B cell (primary cell): ENCODE measurements at regions not wholly inside any gene's neighbourhood (a gene's known extent, or its start where the extent isn't known, plus 50 kb on each side); places are given as distances from the start of the nearest gene placed in this dataset.

Experiments
- ATAC-seq: fragments of 200-7000 bp; cut with Tn5 transposase; one replicate; pipeline ENCODE4 v1.10.0; 2021; ENCODE audit warnings: low read depth, mild to moderate bottlenecking, moderate number of reproducible peaks, moderate library complexity
- CTCF ChIA-PET: fragments of 350-600 bp; sonication (Branson Sonifier 250); formaldehyde crosslinking; loops from one replicate; lab custom pipeline; 2021; ENCODE audit warnings: antibody characterized with exemption, inconsistent platforms; lab: Charles Lee
- POLR2A ChIA-PET: fragments of 350-600 bp; sonication (Branson Sonifier 250); formaldehyde crosslinking; loops from one replicate; lab custom pipeline; 2021; ENCODE audit warnings: antibody characterized with exemption; lab: Charles Lee
- DNase-seq: peaks from one replicate; pipeline ENCODE4 v3.0.0; 2013
- H2AFZ ChIP-seq: 2 replicates; pipeline ENCODE4 v1.6.1; 2012; ENCODE audit warnings: mild to moderate bottlenecking, low read depth, low read length; ENCODE audit not compliant: insufficient read depth, poor library complexity, severe bottlenecking
- H3K27ac ChIP-seq, 2 donors: 1 replicate in 1 of 2; 2 replicates in 1 of 2; pipeline ENCODE4 v1.5.1; 2012 to 2013; ENCODE audit warnings: low read length in 2 of 2, mild to moderate bottlenecking in 2 of 2, moderate library complexity in 1 of 2
- H3K27me3 ChIP-seq, 4 experiments: fragments of 200-600 bp in 1 of 4; sonication (generic) in 1 of 4; replicated peaks in 1 of 4; 1 replicate in 2 of 4; 2 replicates in 2 of 4; pipeline versions ENCODE4 v1.6.1 to v1.7.0; 2013 to 2016; ENCODE audit warnings: low read length in 3 of 4, mild to moderate bottlenecking in 2 of 4, mixed read lengths in 1 of 4, moderate library complexity in 1 of 4; ENCODE audit not compliant: insufficient read depth in 4 of 4, control insufficient read depth in 3 of 4; ENCODE audit errors: control extremely low read depth in 1 of 4
- H3K36me3 ChIP-seq, 2 experiments: replicated peaks in 1 of 2; 1 replicate in 1 of 2; 2 replicates in 1 of 2; pipeline versions ENCODE4 v1.6.1 to v1.7.1; 2013; ENCODE audit warnings: low read length in 1 of 2; ENCODE audit not compliant: insufficient read depth in 2 of 2, control insufficient read depth in 1 of 2; ENCODE audit errors: control extremely low read depth in 1 of 2, extremely low read depth in 1 of 2
- H3K4me1 ChIP-seq, 2 donors: fragments of 200-600 bp in 1 of 2; sonication (generic) in 1 of 2; 1 replicate in 1 of 2; 2 replicates in 1 of 2; pipeline versions ENCODE4 v1.5.1 to v1.6.1; 2013 to 2017; ENCODE audit warnings: low read length in 2 of 2; ENCODE audit not compliant: control insufficient read depth in 2 of 2, insufficient read depth in 2 of 2
- H3K4me2 ChIP-seq: replicated peaks from 2 replicates; pipeline ENCODE3; 2012; ENCODE audit warnings: mild to moderate bottlenecking, low read depth, low read length; ENCODE audit not compliant: poor library complexity, severe bottlenecking
- H3K4me3 ChIP-seq, 5 experiments: fragments of 200-600 bp in 1 of 5; sonication (generic) in 1 of 5; 1 replicate in 3 of 5; 2 replicates in 2 of 5; pipeline versions ENCODE4 v1.5.1 to v1.7.0; 2011 to 2016; ENCODE audit warnings: low read length in 4 of 5, mild to moderate bottlenecking in 4 of 5, low read depth in 2 of 5, control low read depth in 1 of 5, moderate library complexity in 1 of 5; ENCODE audit not compliant: insufficient read depth in 1 of 5; ENCODE audit errors: control extremely low read depth in 1 of 5, extremely low read depth in 1 of 5
- H3K79me2 ChIP-seq: fragments of 200-600 bp; sonication (generic); one replicate; pipeline ENCODE4 v1.6.0; 2016; ENCODE audit warnings: low read length; ENCODE audit not compliant: control insufficient read depth, insufficient read depth
- H3K9ac ChIP-seq: fragments of 200-600 bp; sonication (generic); 2 replicates; pipeline ENCODE4 v1.6.1; 2017; ENCODE audit warnings: mild to moderate bottlenecking, low read length, moderate library complexity
- H3K9me3 ChIP-seq, 3 donors: one replicate each; pipeline versions ENCODE4 v1.6.1 to v1.7.1; 2013; ENCODE audit warnings: low read length in 2 of 3; ENCODE audit not compliant: control insufficient read depth in 2 of 3, insufficient read depth in 1 of 3; ENCODE audit errors: control extremely low read depth in 1 of 3
- H4K20me1 ChIP-seq: 2 replicates; pipeline ENCODE4 v1.6.0; 2012; ENCODE audit warnings: mild to moderate bottlenecking, low read length; ENCODE audit not compliant: insufficient read depth, control insufficient read depth, poor library complexity, severe bottlenecking
- H3K27ac Mint-ChIP-seq: one replicate; pipeline ENCODE4 v1.8.0; 2021; ENCODE audit warnings: mixed read lengths
- H3K27me3 Mint-ChIP-seq: one replicate; pipeline ENCODE4 v1.8.0; 2021; ENCODE audit warnings: mixed read lengths
- H3K4me1 Mint-ChIP-seq: one replicate; pipeline ENCODE4 v1.8.0; 2021; ENCODE audit warnings: mixed read lengths
- H3K4me3 Mint-ChIP-seq: one replicate; pipeline ENCODE4 v1.8.0; 2021; ENCODE audit warnings: mixed read lengths
- H3K9me3 Mint-ChIP-seq: one replicate; pipeline ENCODE4 v1.8.0; 2022; ENCODE audit warnings: mixed read lengths; ENCODE audit not compliant: insufficient read depth
- CTCF ChIP-seq: fragments of 200-600 bp; IDR thresholded peaks from one replicate; pipeline ENCODE4 v1.8.0; 2022; ENCODE audit warnings: antibody characterized with exemption, mild to moderate bottlenecking
- EZH2 ChIP-seq: IDR thresholded peaks from 2 replicates; pipeline ENCODE4 v1.6.1; 2012; ENCODE audit warnings: borderline replicate concordance, low read depth, mild to moderate bottlenecking, moderate library complexity, low read length; ENCODE audit not compliant: insufficient read depth, poor library complexity, severe bottlenecking
- WGBS: methylation state at CpG from one replicate; pipeline ENCODE4 v1.1.5; 2013; ENCODE audit warnings: missing lambda C conversion rate; ENCODE audit not compliant: insufficient coverage; 5-methylcytosine and 5-hydroxymethylcytosine counted together
- intact Hi-C: fragments of 100-400 bp; cut with micrococcal nuclease; formaldehyde crosslinking; loops from one replicate; pipeline ENCODE4 v1.10.0; 2022

DNA sequence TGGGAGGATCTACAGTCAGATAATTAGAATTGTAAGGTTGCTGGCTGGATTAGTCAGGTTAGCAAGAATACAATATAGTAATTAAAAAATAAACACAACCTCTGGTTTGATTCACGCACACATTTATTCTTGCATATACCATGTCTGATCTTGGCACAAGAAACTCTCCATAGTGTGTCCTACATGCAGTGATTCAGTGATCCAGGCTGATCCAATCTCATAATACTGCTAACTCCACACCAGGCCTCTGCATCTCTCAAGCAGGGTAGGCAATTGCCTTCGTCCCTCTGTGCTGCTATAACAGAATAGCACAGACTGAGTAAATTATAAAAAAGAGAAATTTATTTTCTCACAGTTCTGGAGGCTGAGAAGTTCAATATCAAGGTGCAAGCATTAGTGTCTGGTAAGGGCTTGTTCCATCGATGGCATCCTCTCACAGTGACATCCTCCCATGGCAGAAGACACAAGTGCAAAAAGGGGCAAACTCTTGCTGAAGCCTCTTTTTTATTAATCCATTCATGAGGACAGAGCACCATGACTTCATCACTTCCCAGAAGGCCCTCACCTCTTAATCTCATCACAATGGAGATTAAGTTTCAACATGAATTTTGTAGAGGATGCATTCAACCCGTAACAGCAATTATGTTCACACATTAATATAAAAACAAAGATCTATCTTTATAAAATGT is 741.0 kb upstream of the NCAM2 start:
- no peak overlapping the region for H3K27ac ChIP-seq
- no peak overlapping the region for H3K27ac Mint-ChIP-seq
- WGBS: 56% methylated on average over 1 of the region's 4 CpGs

DNA sequence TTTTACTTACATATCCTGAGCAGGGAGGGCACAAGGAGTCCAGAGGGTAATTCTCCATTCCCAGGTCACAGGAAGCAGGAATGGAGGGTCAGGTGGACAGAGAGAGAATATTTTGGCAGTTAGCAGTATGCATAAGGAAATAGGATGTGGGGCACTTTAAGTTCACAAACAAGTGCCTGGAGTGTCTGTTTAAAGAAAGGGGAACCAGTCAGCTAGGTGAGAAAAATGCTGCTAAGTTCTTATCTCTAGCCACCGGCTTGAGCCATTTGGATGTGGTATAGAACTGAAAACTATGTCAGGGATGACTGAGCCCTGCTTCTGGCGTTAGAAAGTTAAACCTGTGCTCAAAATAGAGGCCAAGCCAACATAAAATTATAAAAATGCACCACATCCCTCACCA is 739.7 kb upstream of the NCAM2 start:
- no peak for DNase-seq
- Histone ChIP-seq H3K27ac (no peak overlapping the region), H2AFZ (no peak overlapping the region), H3K27me3 (no peaks in the 10 kb centered on the region), H3K4me2 (no peak overlapping the region), H3K9ac (no peak overlapping the region), H4K20me1 (no peaks in the 10 kb centered on the region), H3K4me1 (no peaks in the 10 kb centered on the region), H3K9me3 (peaks cover 0 to 4% (median 0%) of the 10 kb centered on the region in 3 donors), H3K36me3 (no peaks in the 10 kb centered on the region), H3K79me2 (no peaks in the 10 kb centered on the region), H3K4me3 (no peak overlapping the region)
- ChIA-PET POLR2A (no interaction called here), CTCF (no interaction called here)
- intact Hi-C loops: no loop called here
- H3K9me3 Mint-ChIP-seq: no peaks in the 10 kb centered on the region
- no peak overlapping the region for H3K4me3 Mint-ChIP-seq
- no peaks in the 10 kb centered on the region for H3K4me1 Mint-ChIP-seq
- ATAC-seq: no peak
- no peaks in the 10 kb centered on the region for H3K27me3 Mint-ChIP-seq
- no peak overlapping the region for H3K27ac Mint-ChIP-seq
- TF ChIP-seq CTCF (no peak), EZH2 (no peak)
- no CpG with 5 or more reads among the region's 2 CpGs for WGBS

More for the DNA sequence above, 741.0 kb upstream of the NCAM2 start:
- ChIA-PET CTCF (no interaction called here), POLR2A (no interaction called here)
- ATAC-seq: no peak
- no peaks in the 10 kb centered on the region for H3K9me3 Mint-ChIP-seq
- no peaks in the 10 kb centered on the region for H3K36me3 ChIP-seq
- H3K4me2 ChIP-seq: no peak overlapping the region
- H3K9me3 ChIP-seq: no peaks in the 10 kb centered on the region
- intact Hi-C loops: no loop called here
- H3K4me1 Mint-ChIP-seq: no peaks in the 10 kb centered on the region
- no peaks in the 10 kb centered on the region for H3K79me2 ChIP-seq
- H2AFZ ChIP-seq: no peak overlapping the region
- no peak for DNase-seq
- no peak overlapping the region for H3K4me3 Mint-ChIP-seq
- no peaks in the 10 kb centered on the region for H3K27me3 Mint-ChIP-seq
- H3K4me3 ChIP-seq: no peak overlapping the region
- H4K20me1 ChIP-seq: no peaks in the 10 kb centered on the region
- H3K4me1 ChIP-seq: no peaks in the 10 kb centered on the region
- no peak overlapping the region for H3K9ac ChIP-seq
- no peaks in the 10 kb centered on the region for H3K27me3 ChIP-seq
- no peak for TF ChIP-seq EZH2
- TF ChIP-seq CTCF: no peak
